Effector memory CD4-positive, alpha-beta T cell (primary cell): ENCODE measurements at regions not wholly inside any gene's neighbourhood (a gene's known extent, or its start where the extent isn't known, plus 50 kb on each side); places are given as distances from the start of the nearest gene placed in this dataset.
"Not testable (repeated sequence)": the region's sequence is repeated elsewhere in the genome, so short reads cannot be mapped to it uniquely, and the experiment has no call there.

Source experiments
- DNase-seq, 3 donors: peaks; one replicate each; pipeline ENCODE4 v3.0.0-alpha.2; 2020
- H3K27ac ChIP-seq: 2 replicates; pipeline ENCODE4 v1.7.0; 2013; ENCODE audit warnings: mild to moderate bottlenecking, low read length, moderate library complexity; ENCODE audit not compliant: insufficient read depth, poor library complexity, severe bottlenecking
- H3K27me3 ChIP-seq: replicated peaks from 2 replicates; pipeline ENCODE4 v1.7.0; 2013; ENCODE audit warnings: mild to moderate bottlenecking, low read length; ENCODE audit not compliant: insufficient read depth, control insufficient read depth, poor library complexity, severe bottlenecking
- H3K36me3 ChIP-seq: 2 replicates; pipeline ENCODE4 v1.7.0; 2013; ENCODE audit warnings: mild to moderate bottlenecking, low read length, moderate library complexity; ENCODE audit not compliant: control insufficient read depth, insufficient read depth
- H3K4me1 ChIP-seq: 2 replicates; pipeline ENCODE4 v1.7.0; 2013; ENCODE audit warnings: low read length, mild to moderate bottlenecking; ENCODE audit not compliant: control insufficient read depth, insufficient read depth, poor library complexity, severe bottlenecking
- H3K4me3 ChIP-seq: 2 replicates; pipeline ENCODE4 v1.7.0; 2013; ENCODE audit warnings: low read length, low read depth, mild to moderate bottlenecking; ENCODE audit not compliant: insufficient read depth, poor library complexity, severe bottlenecking
- H3K9me3 ChIP-seq: 2 replicates; pipeline ENCODE4 v1.7.0; 2013; ENCODE audit warnings: mild to moderate bottlenecking, low read length, moderate library complexity; ENCODE audit not compliant: control insufficient read depth

DNA sequence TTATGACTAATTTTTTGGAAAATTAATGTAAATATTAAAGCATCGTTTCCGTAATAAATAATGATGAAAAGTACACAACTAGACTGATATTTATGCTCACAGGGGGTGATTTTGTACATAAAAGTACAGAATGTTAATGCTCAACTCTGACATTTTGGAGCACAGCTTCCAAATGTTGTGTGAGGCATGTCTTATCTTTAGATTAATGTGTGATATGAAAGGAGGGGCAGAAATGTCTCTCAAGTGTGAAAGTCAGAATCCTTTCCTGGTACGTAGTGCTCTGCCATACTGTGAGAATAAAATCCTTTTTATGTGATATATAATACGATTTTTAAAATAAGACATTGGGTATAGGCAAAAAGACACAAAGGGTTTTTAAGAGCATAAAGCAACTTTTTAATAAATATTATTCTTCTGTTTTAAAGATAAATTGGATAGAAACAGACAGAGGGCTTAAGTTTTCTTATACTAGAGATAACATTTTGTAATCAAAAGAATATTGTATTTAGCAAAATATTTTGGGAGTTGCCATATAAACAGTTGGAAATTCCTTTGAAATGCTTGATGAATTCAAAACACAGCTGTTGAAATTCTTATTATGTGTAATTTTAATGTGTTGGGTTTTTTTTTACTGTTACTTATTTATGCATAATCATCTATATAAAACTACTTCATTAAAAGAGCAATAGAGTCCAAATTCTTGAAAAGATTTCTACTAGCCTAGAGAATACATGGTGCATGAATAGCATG is 389.7 kb downstream of the RAP2B start:
- no peak for DNase-seq
- H3K4me3 ChIP-seq = no peak overlapping the region
- H3K27ac ChIP-seq = no peak overlapping the region
- H3K36me3 ChIP-seq = no peaks in the 10 kb centered on the region
- H3K9me3 ChIP-seq = no peaks in the 10 kb centered on the region
- no peaks in the 10 kb centered on the region for H3K4me1 ChIP-seq
- H3K27me3 ChIP-seq = no peaks in the 10 kb centered on the region

DNA sequence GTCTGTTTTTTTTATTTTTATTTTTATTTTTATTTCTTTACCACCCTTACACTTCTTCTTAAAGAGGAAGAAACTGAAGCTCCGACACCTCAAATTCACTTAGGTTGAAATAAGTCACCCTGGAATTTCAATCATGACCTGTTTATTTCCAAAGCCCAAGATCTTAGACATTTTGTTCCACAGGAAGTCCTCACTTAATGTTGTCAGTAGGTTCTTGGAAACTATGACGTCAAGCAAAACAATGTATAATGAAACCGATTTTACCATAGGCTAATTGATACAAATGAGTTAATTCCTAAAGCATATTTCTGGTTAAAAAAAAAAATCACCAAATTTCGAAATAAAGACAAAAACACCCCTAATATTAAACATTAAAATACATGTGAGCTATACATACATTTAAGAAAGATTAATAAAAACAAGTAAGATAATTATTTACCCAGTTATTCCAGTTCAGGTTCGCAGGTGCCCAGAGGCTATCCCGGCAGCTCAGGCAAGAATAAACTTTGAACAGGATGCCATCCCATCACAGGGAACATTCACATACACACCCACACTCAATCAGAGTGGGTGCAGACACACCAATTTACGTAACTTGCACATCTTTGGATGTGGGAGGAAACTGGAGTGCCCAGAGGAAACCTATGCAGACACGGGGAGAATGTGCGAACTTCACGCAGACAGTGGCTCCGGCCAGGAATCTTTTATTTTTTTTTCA is 391.0 kb downstream of the RAP2B start:
- no peaks in the 10 kb centered on the region for H3K9me3 ChIP-seq
- H3K36me3 ChIP-seq = no peaks in the 10 kb centered on the region
- H3K27ac ChIP-seq = no peak overlapping the region
- DNase-seq = no peak
- H3K4me1 ChIP-seq = no peaks in the 10 kb centered on the region
- no peak overlapping the region for H3K4me3 ChIP-seq
- no peaks in the 10 kb centered on the region for H3K27me3 ChIP-seq

DNA sequence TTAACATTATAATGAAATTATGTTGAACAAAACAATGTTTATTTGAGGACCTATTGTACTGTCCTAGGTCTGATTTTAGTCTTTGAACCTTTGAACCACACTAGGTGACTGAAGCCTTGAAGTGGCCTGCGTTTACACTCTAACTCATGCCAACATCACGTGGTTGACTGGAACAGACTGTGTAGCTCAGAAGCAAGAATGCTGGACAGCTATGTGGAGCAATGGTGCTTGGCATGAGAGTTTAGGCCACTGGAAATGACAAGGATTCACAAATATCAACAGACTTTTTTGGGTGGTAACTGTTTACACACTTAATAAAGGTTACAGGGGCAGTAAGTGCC is 391.5 kb downstream of the RAP2B start:
- no peaks in the 10 kb centered on the region for H3K27me3 ChIP-seq
- DNase-seq = no peak
- no peak overlapping the region for H3K4me3 ChIP-seq
- H3K36me3 ChIP-seq = no peaks in the 10 kb centered on the region
- no peaks in the 10 kb centered on the region for H3K9me3 ChIP-seq
- no peak overlapping the region for H3K27ac ChIP-seq
- no peaks in the 10 kb centered on the region for H3K4me1 ChIP-seq

DNA sequence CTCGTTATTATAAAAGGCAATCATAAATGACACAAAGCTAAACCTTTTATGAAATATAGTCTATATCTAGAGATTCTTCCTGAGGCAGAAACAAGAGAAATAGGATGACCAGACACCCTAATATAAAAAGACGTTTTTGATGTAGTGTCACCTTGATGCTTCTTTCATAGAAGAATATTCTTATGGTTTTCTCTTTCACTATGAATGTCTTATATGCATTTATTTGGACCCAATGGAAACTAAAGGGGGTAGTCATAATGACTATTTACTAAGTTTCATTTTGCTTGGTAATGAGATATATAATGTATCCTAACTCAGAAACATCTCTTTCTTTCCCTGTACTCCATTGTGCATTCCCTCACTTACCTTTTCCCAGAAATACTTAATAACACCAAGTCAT is 393.9 kb downstream of the RAP2B start:
- Histone ChIP-seq H3K36me3 (no peaks in the 10 kb centered on the region), H3K27ac (no peak overlapping the region), H3K9me3 (no peaks in the 10 kb centered on the region), H3K27me3 (no peaks in the 10 kb centered on the region), H3K4me3 (no peak overlapping the region), H3K4me1 (no peaks in the 10 kb centered on the region)
- DNase-seq = no peak

DNA sequence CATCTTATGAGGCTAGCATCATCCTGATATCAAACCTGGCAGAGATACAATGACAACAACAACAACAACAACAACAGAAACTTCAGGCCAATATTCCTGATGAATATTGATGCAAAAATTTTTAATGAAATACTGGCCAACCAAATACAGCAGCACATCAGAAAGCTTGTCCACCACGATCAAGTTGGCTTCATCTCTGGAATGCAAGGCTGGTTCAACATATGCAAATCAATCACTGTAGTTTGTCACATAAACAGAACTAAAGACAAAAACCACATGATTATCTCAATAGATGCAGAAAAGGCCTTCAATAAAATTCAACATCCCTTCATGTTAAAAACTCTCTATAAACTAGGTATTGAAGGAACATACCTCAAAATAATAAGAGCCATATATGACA is 397.3 kb downstream of the RAP2B start:
- DNase-seq, H3K4me1 ChIP-seq, H3K9me3 ChIP-seq, H3K27me3 ChIP-seq, H3K36me3 ChIP-seq, H3K4me3 ChIP-seq, H3K27ac ChIP-seq: not testable (repeated sequence)

DNA sequence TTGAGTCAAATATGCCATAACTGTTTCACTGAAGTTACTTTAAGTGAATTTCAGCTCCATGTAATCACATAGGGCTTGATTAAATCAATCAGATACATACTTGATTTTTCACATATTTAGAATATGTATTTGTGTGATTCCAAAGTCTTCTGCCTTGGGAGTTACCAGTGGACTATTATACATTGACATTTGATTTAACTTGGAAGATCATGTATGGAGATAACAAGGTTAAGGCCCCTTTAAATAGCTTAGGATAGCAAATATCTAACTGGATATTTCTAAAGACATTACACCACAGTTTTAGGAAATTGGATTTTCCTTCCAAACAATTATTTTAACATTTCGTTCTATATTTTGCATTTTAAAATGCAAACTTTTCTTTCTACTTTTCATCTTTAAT is 405.0 kb downstream of the RAP2B start:
- DNase-seq = no peak
- H3K4me3 ChIP-seq = no peak overlapping the region
- peaks cover 17% of the 10 kb centered on the region for H3K9me3 ChIP-seq
- no peaks in the 10 kb centered on the region for H3K4me1 ChIP-seq
- H3K36me3 ChIP-seq = no peaks in the 10 kb centered on the region
- no peak overlapping the region for H3K27ac ChIP-seq
- H3K27me3 ChIP-seq = no peaks in the 10 kb centered on the region

DNA sequence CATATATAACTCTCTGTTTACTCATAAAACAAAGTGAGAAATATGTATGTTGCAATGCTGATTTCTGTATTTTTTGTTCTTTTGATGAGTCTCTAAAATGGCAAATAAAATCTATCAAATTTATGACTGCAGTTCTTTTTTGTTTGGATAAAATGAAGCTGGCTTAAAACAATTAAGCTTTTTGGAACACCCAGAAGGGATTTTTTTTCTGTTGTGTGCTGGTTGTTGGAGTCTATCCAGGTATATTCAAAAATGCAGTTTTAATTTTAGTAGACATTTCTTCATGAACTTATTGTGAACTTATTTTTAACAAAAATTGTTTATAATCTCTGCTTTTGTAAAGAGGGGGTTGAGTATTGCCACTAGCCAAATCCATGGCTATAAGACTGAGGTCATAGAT is 405.5 kb downstream of the RAP2B start:
- no peak for DNase-seq
- Histone ChIP-seq H3K36me3 (no peaks in the 10 kb centered on the region), H3K4me1 (no peaks in the 10 kb centered on the region), H3K27ac (no peak overlapping the region), H3K4me3 (no peak overlapping the region), H3K9me3 (peaks cover 17% of the 10 kb centered on the region), H3K27me3 (no peaks in the 10 kb centered on the region)

DNA sequence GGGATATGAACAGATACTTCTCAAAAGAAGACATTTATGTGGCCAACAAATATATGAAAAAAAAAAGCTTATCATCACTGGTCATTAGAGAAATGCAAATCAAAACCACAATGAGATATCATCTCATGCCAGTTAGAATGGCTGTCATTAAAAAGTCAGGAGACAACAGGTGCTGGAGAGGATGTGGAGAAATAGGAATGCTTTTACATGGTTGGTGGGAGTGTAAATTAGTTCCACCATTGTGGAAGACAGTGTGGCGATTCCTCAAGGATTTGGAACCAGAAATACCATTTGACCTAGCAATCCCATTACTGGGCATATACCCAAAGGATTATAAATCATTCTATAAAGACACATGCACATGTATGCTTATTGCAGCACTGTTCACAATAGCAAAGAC is 408.5 kb downstream of the RAP2B start:
- not testable (repeated sequence) for H3K9me3 ChIP-seq, H3K4me3 ChIP-seq, DNase-seq, H3K27ac ChIP-seq, H3K36me3 ChIP-seq, H3K4me1 ChIP-seq, H3K27me3 ChIP-seq

DNA sequence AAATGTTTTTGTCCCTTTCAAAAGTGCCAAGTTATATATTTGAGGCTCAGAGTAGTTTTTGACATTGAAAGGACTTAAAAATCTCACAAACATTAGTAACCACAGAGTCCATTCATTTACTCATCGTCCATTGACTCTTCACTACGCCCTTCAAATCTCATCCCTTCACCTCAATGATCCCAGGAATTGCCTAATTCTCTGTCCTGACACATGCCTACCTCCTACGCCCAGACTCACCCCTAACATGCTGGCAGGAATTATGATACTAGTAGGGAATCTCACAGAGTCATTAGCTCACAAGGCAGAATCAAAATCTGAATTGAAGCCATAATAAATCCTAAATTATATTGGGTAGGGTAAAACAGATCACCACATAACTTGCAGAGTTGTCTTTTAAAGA is 410.1 kb downstream of the RAP2B start:
- Histone ChIP-seq H3K27ac (no peak overlapping the region), H3K9me3 (no peaks in the 10 kb centered on the region), H3K4me1 (no peaks in the 10 kb centered on the region), H3K4me3 (no peak overlapping the region), H3K36me3 (no peaks in the 10 kb centered on the region), H3K27me3 (no peaks in the 10 kb centered on the region)
- DNase-seq = no peak

DNA sequence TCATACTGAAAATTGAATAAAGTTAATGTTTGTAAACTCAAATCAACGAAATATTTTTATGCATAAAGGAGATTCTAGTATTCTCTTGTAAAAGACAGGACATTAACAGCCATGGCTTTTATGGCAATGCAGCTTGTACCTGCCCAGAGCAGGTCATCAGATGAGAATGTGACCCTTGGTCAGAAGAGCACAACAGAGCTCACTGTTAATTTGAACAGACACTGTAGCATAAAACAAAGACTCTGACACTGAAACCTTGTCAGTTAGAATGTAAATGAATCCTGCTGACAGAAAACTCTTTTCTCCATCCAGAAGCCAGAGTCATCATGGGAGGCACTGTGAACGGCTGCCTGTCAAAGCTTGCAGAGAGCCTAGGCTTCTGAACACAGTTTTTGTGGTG is 410.6 kb downstream of the RAP2B start:
- H3K4me3 ChIP-seq = no peak overlapping the region
- H3K27ac ChIP-seq = no peak overlapping the region
- no peaks in the 10 kb centered on the region for H3K9me3 ChIP-seq
- no peaks in the 10 kb centered on the region for H3K36me3 ChIP-seq
- no peaks in the 10 kb centered on the region for H3K4me1 ChIP-seq
- DNase-seq = no peak
- no peaks in the 10 kb centered on the region for H3K27me3 ChIP-seq
